K562 (cell line): ENCODE measurements at regions not wholly inside any gene's neighbourhood (a gene's known extent, or its start where the extent isn't known, plus 50 kb on each side); places are given as distances from the start of the nearest gene placed in this dataset.

ENCODE experiments used
- ATAC-seq: fragments of 200-7000 bp; cut with Tn5 transposase; 3 replicates; pipeline ENCODE4 v1.9.1; 2020; ENCODE audit warnings: moderate library complexity
- BruUV-seq: library from RNA; stranded (reverse); fragments of 400-500 nt; replicated peaks from 2 replicates; lab custom pipeline; 2021; lab: Mats Ljungman, UMichigan
- CTCF ChIA-PET: fragments of 300-600 bp; formaldehyde crosslinking; extraction: SDS; loops from one replicate; lab custom pipeline; 2021; ENCODE audit warnings: low intra/inter-chr PET ratio; lab: Yijun Ruan, JAX
- POLR2A ChIA-PET: fragments of 300-600, 350-650 bp; sonication (Branson Sonifier 250); formaldehyde crosslinking; extraction: SDS; loops from one replicate; lab custom pipeline; 2021; ENCODE audit warnings: antibody characterized with exemption, inconsistent platforms; lab: Yijun Ruan, JAX
- DNase-seq, 4 experiments: peaks; one replicate each; pipeline versions ENCODE4 v3.0.0 to v3.0.0-alpha.2; 2011 to 2018; ENCODE audit warnings: low spot score in 3 of 4, mixed read lengths in 3 of 4; ENCODE audit errors: extremely low read depth in 1 of 4
- FAIRE-seq: peaks from 2 replicates; lab custom pipeline; 2011; peaks lifted over from hg19 to GRCh38; lab: Jason Lieb, UNC
- H2AFZ ChIP-seq: 2 replicates; pipeline ENCODE4 v1.6.0; 2011; ENCODE audit warnings: low read depth, low read length, control low read depth, inconsistent platforms
- H3K27ac ChIP-seq: fragments of 200-600 bp; 3 replicates; pipeline ENCODE4 v1.8.0; 2011; ENCODE audit warnings: low read depth, mild to moderate bottlenecking, control low read depth, inconsistent platforms, low read length, moderate library complexity, mixed read lengths; ENCODE audit errors: extremely low read depth
- H3K27me3 ChIP-seq, 2 experiments: fragments of 300-600 bp in 1 of 2; 2 replicates in 1 of 2; 3 replicates in 1 of 2; pipeline versions ENCODE4 v1.6.0 to v1.8.0; 2011; ENCODE audit warnings: inconsistent platforms in 2 of 2, low read length in 2 of 2, mild to moderate bottlenecking in 1 of 2, mixed read lengths in 1 of 2, moderate library complexity in 1 of 2; ENCODE audit not compliant: control insufficient read depth in 2 of 2, insufficient read depth in 2 of 2
- H3K36me3 ChIP-seq: fragments of 300-600 bp; 3 replicates; pipeline ENCODE4 v1.8.0; 2011; ENCODE audit warnings: mild to moderate bottlenecking, low read length, inconsistent platforms; ENCODE audit not compliant: control insufficient read depth, insufficient read depth
- H3K4me1 ChIP-seq, 2 experiments: fragments of 200-600 bp in 1 of 2; replicated peaks in 1 of 2; 2 replicates in 1 of 2; 3 replicates in 1 of 2; pipeline versions ENCODE4 v1.5.1 to v1.8.0; 2011; ENCODE audit warnings: inconsistent platforms in 2 of 2, low read length in 2 of 2, mild to moderate bottlenecking in 1 of 2, mixed read lengths in 1 of 2, moderate library complexity in 1 of 2; ENCODE audit not compliant: control insufficient read depth in 2 of 2, insufficient read depth in 2 of 2
- H3K4me2 ChIP-seq: 2 replicates; pipeline ENCODE4 v1.6.1; 2011; ENCODE audit warnings: low read length, control low read depth, inconsistent platforms, mixed read lengths; ENCODE audit not compliant: insufficient read depth
- H3K4me3 ChIP-seq: fragments of 200-600 bp; sonication (generic), shearing (Covaris generic); 2 replicates; pipeline ENCODE4 v1.5.1; 2016; ENCODE audit warnings: control low read depth, inconsistent platforms
- H3K79me2 ChIP-seq: fragments of 200-600 bp; 3 replicates; pipeline ENCODE4 v1.8.0; 2011; ENCODE audit warnings: low read length, inconsistent platforms; ENCODE audit not compliant: control insufficient read depth, insufficient read depth
- H3K9ac ChIP-seq, 2 experiments: 2 replicates each; pipeline versions ENCODE4 v1.6.0 to v1.6.1; 2011; ENCODE audit warnings: low read depth in 2 of 2, low read length in 2 of 2, control low read depth in 1 of 2, inconsistent platforms in 1 of 2, mild to moderate bottlenecking in 1 of 2, mixed read lengths in 1 of 2; ENCODE audit not compliant: insufficient read depth in 1 of 2
- H3K9me1 ChIP-seq: one replicate; pipeline ENCODE4 v1.6.0; 2011; ENCODE audit warnings: inconsistent platforms, mild to moderate bottlenecking, low read length, moderate library complexity; ENCODE audit not compliant: control insufficient read depth, insufficient read depth
- H3K9me3 ChIP-seq: replicated peaks from 2 replicates; pipeline ENCODE4 v1.5.1; 2011; ENCODE audit warnings: low read depth, low read length, inconsistent platforms; ENCODE audit not compliant: control insufficient read depth, insufficient read depth
- H4K20me1 ChIP-seq: replicated peaks from 2 replicates; pipeline ENCODE4 v1.6.1; 2011; ENCODE audit warnings: low read length, inconsistent platforms, mixed read lengths; ENCODE audit not compliant: control insufficient read depth, insufficient read depth
- HCFC1 ChIP-seq: IDR thresholded peaks from 2 replicates; pipeline ENCODE4 v1.6.1; 2012; ENCODE audit warnings: low read depth, low read length, improper control_type of control experiment
- HEY1 ChIP-seq: fragments of 250-450 bp; sonication (Bioruptor Pico); IDR thresholded peaks from 2 replicates; pipeline ENCODE4 v1.5.0; 2020; ENCODE audit warnings: mild to moderate bottlenecking, moderate library complexity, borderline replicate concordance
- HLTF ChIP-seq: fragments of 450-650 bp; IDR thresholded peaks from 2 replicates; pipeline ENCODE4 v1.6.1; 2016
- HOXB6 ChIP-seq: fragments of 250-450 bp; sonication (Bioruptor Pico); IDR thresholded peaks from 2 replicates; pipeline ENCODE4 v1.5.1; 2022; ENCODE audit warnings: mild to moderate bottlenecking, borderline replicate concordance
- ILF3 ChIP-seq: fragments of 450-650 bp; IDR thresholded peaks from 2 replicates; pipeline ENCODE4 v1.6.1; 2018; ENCODE audit warnings: antibody characterized with exemption, mild to moderate bottlenecking, moderate library complexity, borderline replicate concordance
- IRF2 ChIP-seq: sonication (generic); formaldehyde crosslinking; IDR thresholded peaks from 2 replicates; pipeline ENCODE4 v1.8.1; 2022; ENCODE audit warnings: mild to moderate bottlenecking, missing genetic modification reagents
- SMAD2 ChIP-seq: fragments of 150-350 bp; IDR thresholded peaks from 2 replicates; pipeline ENCODE4 v1.6.1; 2014; ENCODE audit warnings: low read depth, mild to moderate bottlenecking, low read length
- STAT5A ChIP-seq: IDR thresholded peaks from 2 replicates; pipeline ENCODE4 v1.6.1; 2012; ENCODE audit warnings: low read length, inconsistent platforms, borderline replicate concordance
- THRA ChIP-seq: fragments of 450-650 bp; IDR thresholded peaks from 2 replicates; pipeline ENCODE4 v1.6.1; 2017; ENCODE audit warnings: mild to moderate bottlenecking, moderate library complexity
- YBX1 ChIP-seq: fragments of 450-650 bp; IDR thresholded peaks from 2 replicates; pipeline ENCODE4 v1.7.1; 2016; ENCODE audit warnings: mild to moderate bottlenecking
- ZBTB11 ChIP-seq, 3 experiments: fragments of 200-800 bp in 1 of 3; fragments of 250-450 bp in 1 of 3; fragments of 450-650 bp in 1 of 3; sonication (Bioruptor Pico) in 1 of 3; sonication (Bioruptor generic) in 1 of 3; formaldehyde crosslinking in 1 of 3; IDR thresholded peaks; 2 replicates each; pipeline versions ENCODE4 v1.6.1 to v1.8.0; 2016 to 2022; ENCODE audit warnings: mild to moderate bottlenecking in 2 of 3, missing genetic modification characterization in 2 of 3, missing compliant biosample characterization in 1 of 3, moderate library complexity in 1 of 3
- ZNF551 ChIP-seq: fragments of 250-450 bp; sonication (Bioruptor Pico); IDR thresholded peaks from 2 replicates; pipeline ENCODE4 v1.5.0; 2021; ENCODE audit warnings: mild to moderate bottlenecking, moderate library complexity
- ZNF696 ChIP-seq: fragments of 250-450 bp; sonication (Bioruptor Pico); conservative IDR thresholded peaks from 2 replicates; pipeline ENCODE4 v1.4.0; 2020; ENCODE audit warnings: mild to moderate bottlenecking, moderate library complexity
- WGBS: fragments of 100-300 bp; shearing (Covaris generic); methylation state at CpG from one replicate; pipeline ENCODE4 v1.1.6; 2016; ENCODE audit warnings: low coverage, mixed read lengths; ENCODE audit not compliant: insufficient coverage; ENCODE audit errors: missing lambda C conversion rate; 5-methylcytosine and 5-hydroxymethylcytosine counted together
- in situ Hi-C: fragments of 300-500 bp; cut with MboI; formaldehyde crosslinking; loops from 4 replicates; pipeline ENCODE4 v1.15.0; 2018; ENCODE audit warnings: inconsistent platforms, mixed read lengths
- intact Hi-C: fragments of 100-400 bp; cut with micrococcal nuclease; formaldehyde crosslinking; loops from 2 replicates; pipeline ENCODE4 v1.14.2; 2022

GRCh38 chr13:62932256-62932883 lies 1516.7 kb upstream of the PCDH20 start:
- H3K9me3 ChIP-seq: no peaks in the 10 kb centered on the region
- ATAC-seq: no peak
- H3K27ac ChIP-seq: no peak overlapping the region
- FAIRE-seq: no peak
- H3K4me3 ChIP-seq: no peak overlapping the region
- no peak for TF ChIP-seq HEY1 (CRISPR knock-in tag)
- TF ChIP-seq SMAD2: no peak
- TF ChIP-seq YBX1: no peak
- no peak for TF ChIP-seq ZNF551 (CRISPR knock-in tag)
- no peak for TF ChIP-seq HCFC1
- TF ChIP-seq STAT5A: no peak
- BruUV-seq: no TSS peak
- H4K20me1 ChIP-seq: no peaks in the 10 kb centered on the region
- in situ Hi-C loops: no loop called here
- H3K36me3 ChIP-seq: no peaks in the 10 kb centered on the region
- no peaks in the 10 kb centered on the region for H3K9me1 ChIP-seq
- H2AFZ ChIP-seq: no peak overlapping the region
- intact Hi-C loops: no loop called here
- ChIA-PET POLR2A (interaction anchor here (0.7 kb wide), 1 partner anchor 12 kb away, joined by 3 read pairs; no protein-coding TSS in a partner anchor), CTCF (no interaction called here)
- no peaks in the 10 kb centered on the region for H3K79me2 ChIP-seq
- no peak overlapping the region for H3K4me2 ChIP-seq
- H3K9ac ChIP-seq: no peak overlapping the region
- 0% methylated on average over 2 of the region's 2 CpGs for WGBS
- no peaks in the 10 kb centered on the region for H3K27me3 ChIP-seq
- H3K4me1 ChIP-seq: no peaks in the 10 kb centered on the region
- no peak for DNase-seq

- H3K9ac ChIP-seq: no peak overlapping the region
- H4K20me1 ChIP-seq: no peaks in the 10 kb centered on the region
- DNase-seq (no peak), ATAC-seq (no peak), FAIRE-seq (no peak)
- no peak overlapping the region for H2AFZ ChIP-seq
- in situ Hi-C loops: no loop called here
- no peaks in the 10 kb centered on the region for H3K9me1 ChIP-seq
- WGBS: 0% methylated on average over 1 of the region's 1 CpG
- no peak overlapping the region for H3K4me2 ChIP-seq
- H3K36me3 ChIP-seq: no peaks in the 10 kb centered on the region
- H3K9me3 ChIP-seq: no peaks in the 10 kb centered on the region
- intact Hi-C loops: no loop called here
- POLR2A ChIA-PET: no interaction called here
- CTCF ChIA-PET: no interaction called here
- no peaks in the 10 kb centered on the region for H3K4me1 ChIP-seq
- no peaks in the 10 kb centered on the region for H3K27me3 ChIP-seq
- no peaks in the 10 kb centered on the region for H3K79me2 ChIP-seq
- H3K4me3 ChIP-seq: no peak overlapping the region
- no TSS peak for BruUV-seq
- no peak overlapping the region for H3K27ac ChIP-seq
- TF ChIP-seq ZNF696 (CRISPR knock-in tag): no peak
- TF ChIP-seq HOXB6 (CRISPR knock-in tag): no peak
- TF ChIP-seq THRA: no peak
- no peak for TF ChIP-seq ILF3
- no peak for TF ChIP-seq HLTF
- no peak for TF ChIP-seq IRF2 (CRISPR knock-in tag)
- no peak for TF ChIP-seq ZBTB11 (CRISPR knock-in tag; IDR thresholded peaks at IDR 0.05)
Observed at GRCh38 chr13:62931853-62932252, 1516.2 kb upstream of the PCDH20 start.
